ENCODE measurements at regions not wholly inside any gene's neighbourhood (a gene's known extent, or its start where the extent isn't known, plus 50 kb on each side); places are given as distances from the start of the nearest gene placed in this dataset.
A peak's percentile ranks its signal among the peaks of the same experiment; 100 is the strongest.

DNA sequence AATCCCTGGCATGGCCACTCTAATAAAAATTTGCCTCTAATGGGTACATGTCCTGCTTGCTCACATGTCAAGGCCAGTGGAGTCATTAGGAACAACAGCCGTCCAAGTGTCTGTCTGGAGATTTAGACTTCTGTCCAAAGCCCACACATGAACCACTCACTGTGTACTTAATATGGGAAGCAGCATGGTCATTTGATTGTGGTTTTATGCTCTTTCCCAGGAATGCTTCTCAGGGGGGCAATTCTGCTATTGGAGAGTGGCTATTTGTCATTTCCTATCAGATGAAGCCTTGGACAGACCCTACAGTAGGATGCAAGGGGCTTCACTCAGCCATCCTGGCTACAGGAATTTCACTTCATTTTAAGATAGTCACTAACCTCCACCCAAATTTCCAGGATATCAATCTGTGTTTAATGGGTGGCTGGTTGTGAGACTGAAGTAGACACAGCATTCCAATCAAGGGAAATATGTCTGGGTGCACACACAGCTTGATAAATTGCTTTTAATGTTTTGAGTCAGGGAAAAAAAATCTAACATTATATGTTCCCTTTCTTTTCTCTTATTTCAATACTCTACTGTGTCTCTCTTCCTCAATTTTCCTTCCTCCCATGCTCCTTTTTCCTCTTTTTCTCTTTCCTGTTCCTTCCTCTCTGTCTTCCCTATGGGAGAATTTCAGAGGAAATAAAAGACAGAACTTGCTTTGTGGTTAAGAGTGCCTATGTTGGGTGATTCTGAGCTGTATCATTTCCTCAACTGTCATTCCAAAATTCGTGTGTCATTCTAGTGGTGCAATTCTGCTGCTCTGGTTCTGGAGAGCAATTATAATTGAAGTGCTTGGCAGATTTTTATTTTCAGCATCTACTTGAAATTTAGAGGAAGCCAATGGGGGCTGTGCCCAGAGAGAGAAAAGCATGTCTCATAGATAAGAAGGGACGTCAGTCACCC lies 320.1 kb downstream of the OSR1 start:
- no peak for DNase-seq
- H3K27me3 ChIP-seq = no peaks in the 10 kb centered on the region
- intact Hi-C loops (cut with DNase I) = no loop called here
- H3K27ac ChIP-seq = no peak overlapping the region
- H3K4me3 ChIP-seq = no peak overlapping the region
- H3K36me3 ChIP-seq = no peaks in the 10 kb centered on the region
- no peaks in the 10 kb centered on the region for H3K4me1 ChIP-seq
- TF ChIP-seq CTCF (IDR thresholded peaks at IDR 0.05) (no peak), POLR2A (IDR thresholded peaks at IDR 0.05) (no peak)
- 54 to 67% methylated on average over 3 of the region's 3 CpGs for WGBS, 2 donors
- H3K9me3 ChIP-seq = no peaks in the 10 kb centered on the region

GRCh38 chr2:19036091-19036490 lies 322.3 kb downstream of the OSR1 start:
- intact Hi-C loops (cut with DNase I) = no loop called here

GRCh38 chr2:19035238-19035637 lies 323.2 kb downstream of the OSR1 start:
- 64 to 74% methylated on average over 3 of the region's 3 CpGs for WGBS, 2 donors
- intact Hi-C loops (cut with DNase I) = no loop called here
- Histone ChIP-seq H3K27ac (peak overlapping the region in 2 of 4 donors; percentile 18 to 47), H3K4me1 (no peaks in the 10 kb centered on the region), H3K27me3 (no peaks in the 10 kb centered on the region), H3K4me3 (no peak overlapping the region), H3K36me3 (no peaks in the 10 kb centered on the region), H3K9me3 (no peaks in the 10 kb centered on the region)
- DNase-seq = no peak
- TF ChIP-seq POLR2A (IDR thresholded peaks at IDR 0.05) (no peak), CTCF (IDR thresholded peaks at IDR 0.05) (no peak)

More at GRCh38 chr2:19036091-19036490, 322.3 kb downstream of the OSR1 start:
- Histone ChIP-seq H3K36me3 (no peaks in the 10 kb centered on the region), H3K4me1 (no peaks in the 10 kb centered on the region), H3K27me3 (no peaks in the 10 kb centered on the region), H3K4me3 (no peak overlapping the region), H3K27ac (no peak overlapping the region), H3K9me3 (no peaks in the 10 kb centered on the region)
- no peak for TF ChIP-seq CTCF (IDR thresholded peaks at IDR 0.05)
- no peak for TF ChIP-seq POLR2A (IDR thresholded peaks at IDR 0.05)
- DNase-seq = no peak

DNA sequence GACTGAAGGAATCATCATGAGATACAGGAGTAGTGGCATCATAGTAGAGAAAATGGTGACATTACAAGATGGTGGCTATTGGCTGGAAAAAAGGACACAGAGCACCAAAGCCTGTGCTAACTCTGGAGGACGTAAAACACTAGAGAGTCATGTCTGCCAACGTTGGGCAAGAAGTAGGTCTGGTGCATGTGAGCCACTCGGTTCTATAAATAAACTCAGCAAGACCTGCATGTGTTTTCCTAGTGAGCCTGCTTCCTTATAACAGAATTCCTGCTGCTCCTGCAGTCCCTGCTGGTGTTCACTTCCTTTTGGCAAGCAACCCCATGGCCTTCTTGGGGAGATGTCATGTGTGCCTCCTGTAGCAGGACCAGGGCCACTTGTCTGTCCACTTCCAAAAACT lies 325.2 kb downstream of the OSR1 start:
- DNase-seq = no peak
- Histone ChIP-seq H3K4me1 (no peaks in the 10 kb centered on the region), H3K9me3 (no peaks in the 10 kb centered on the region), H3K27me3 (no peaks in the 10 kb centered on the region), H3K4me3 (no peak overlapping the region), H3K27ac (no peak overlapping the region), H3K36me3 (no peaks in the 10 kb centered on the region)
- TF ChIP-seq CTCF (IDR thresholded peaks at IDR 0.05) (no peak), POLR2A (IDR thresholded peaks at IDR 0.05) (no peak)
- intact Hi-C loops (cut with DNase I) = no loop called here
- 69 to 79% methylated on average over 3 of the region's 3 CpGs for WGBS, 2 donors

- TF ChIP-seq POLR2A (IDR thresholded peaks at IDR 0.05) = no peak
- no peak for TF ChIP-seq CTCF (IDR thresholded peaks at IDR 0.05)
- H3K4me1 ChIP-seq = no peaks in the 10 kb centered on the region
- no peak for DNase-seq
- H3K4me3 ChIP-seq = no peak overlapping the region
- no peak overlapping the region for H3K27ac ChIP-seq
- H3K27me3 ChIP-seq = no peaks in the 10 kb centered on the region
- no peaks in the 10 kb centered on the region for H3K9me3 ChIP-seq
- intact Hi-C loops (cut with DNase I) = no loop called here
- 64 to 67% methylated on average over 1 of the region's 1 CpG for WGBS, 2 donors
- no peaks in the 10 kb centered on the region for H3K36me3 ChIP-seq
These were observed 326.8 kb downstream of the OSR1 start for GRCh38 chr2:19031642-19032041.

All from esophagus squamous epithelium (tissue), 5 donors.